ENCODE measurements at regions not wholly inside any gene's neighbourhood (a gene's known extent, or its start where the extent isn't known, plus 50 kb on each side); places are given as distances from the start of the nearest gene placed in this dataset.

DNA sequence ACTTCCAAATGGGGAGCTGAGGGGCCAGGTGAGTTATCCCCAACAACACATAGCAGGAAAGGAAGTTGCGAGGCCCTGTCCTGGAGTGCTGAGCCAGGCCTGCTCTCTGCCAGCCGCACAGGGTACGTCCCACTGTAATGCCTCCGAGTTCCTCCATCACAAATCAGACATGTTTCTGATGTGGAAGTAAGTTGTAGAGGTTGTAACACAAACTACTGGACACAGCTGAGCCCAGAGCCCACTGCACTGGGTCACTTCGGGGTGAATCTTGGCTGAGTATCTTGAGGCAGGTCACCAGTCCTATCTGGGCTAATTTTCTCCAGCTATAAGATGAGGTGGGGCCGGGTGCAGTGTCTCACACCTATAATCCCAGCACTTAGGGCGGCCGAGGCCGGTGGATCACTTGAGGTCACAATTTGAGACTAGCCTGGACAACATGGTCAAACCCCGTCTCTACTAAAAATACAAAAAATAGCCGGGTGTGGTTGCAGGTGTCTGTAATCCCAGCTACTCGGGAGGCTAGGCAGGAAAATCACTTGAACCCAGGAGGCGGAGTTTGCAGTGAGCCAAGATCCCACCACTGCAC is 100.8 kb upstream of the CDH5 start:
- Mint-ChIP-seq H3K4me1 (ENCODE audit: low read depth) (peaks cover 65% of the 10 kb centered on the region), H3K27ac (ENCODE audit: unreplicated experiment) (no peak overlapping the region), H3K4me3 (ENCODE audit: unreplicated experiment) (no peak overlapping the region), H3K9me3 (ENCODE audit: low read depth) (no peaks in the 10 kb centered on the region), H3K36me3 (ENCODE audit: low read depth) (no peaks in the 10 kb centered on the region), H3K27me3 (ENCODE audit: low read depth) (no peaks in the 10 kb centered on the region)
- DNase-seq (ENCODE audit: low spot score): no peak
- TF ChIP-seq, protein P1, sequence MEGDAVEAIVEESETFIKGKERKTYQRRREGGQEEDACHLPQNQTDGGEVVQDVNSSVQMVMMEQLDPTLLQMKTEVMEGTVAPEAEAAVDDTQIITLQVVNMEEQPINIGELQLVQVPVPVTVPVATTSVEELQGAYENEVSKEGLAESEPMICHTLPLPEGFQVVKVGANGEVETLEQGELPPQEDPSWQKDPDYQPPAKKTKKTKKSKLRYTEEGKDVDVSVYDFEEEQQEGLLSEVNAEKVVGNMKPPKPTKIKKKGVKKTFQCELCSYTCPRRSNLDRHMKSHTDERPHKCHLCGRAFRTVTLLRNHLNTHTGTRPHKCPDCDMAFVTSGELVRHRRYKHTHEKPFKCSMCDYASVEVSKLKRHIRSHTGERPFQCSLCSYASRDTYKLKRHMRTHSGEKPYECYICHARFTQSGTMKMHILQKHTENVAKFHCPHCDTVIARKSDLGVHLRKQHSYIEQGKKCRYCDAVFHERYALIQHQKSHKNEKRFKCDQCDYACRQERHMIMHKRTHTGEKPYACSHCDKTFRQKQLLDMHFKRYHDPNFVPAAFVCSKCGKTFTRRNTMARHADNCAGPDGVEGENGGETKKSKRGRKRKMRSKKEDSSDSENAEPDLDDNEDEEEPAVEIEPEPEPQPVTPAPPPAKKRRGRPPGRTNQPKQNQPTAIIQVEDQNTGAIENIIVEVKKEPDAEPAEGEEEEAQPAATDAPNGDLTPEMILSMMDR (IDR thresholded peaks at IDR 0.05): no peak

DNA sequence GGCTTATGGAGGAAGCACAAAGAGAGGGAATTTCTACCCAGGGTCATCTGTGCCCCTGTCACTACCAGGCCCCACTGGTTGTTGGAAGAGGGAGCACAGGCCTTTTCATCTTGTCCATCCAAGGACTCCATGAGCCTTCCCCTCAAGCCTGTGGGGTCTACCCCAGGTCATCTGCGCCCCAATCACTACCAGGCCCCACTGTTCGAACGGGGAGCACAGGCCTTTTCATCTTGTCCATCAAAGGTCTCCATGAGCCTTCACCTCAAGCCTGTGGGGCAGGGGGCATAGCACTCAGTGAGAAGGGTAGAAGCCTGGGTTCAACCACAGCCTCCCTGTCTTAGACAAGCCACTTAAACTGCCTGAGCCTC is 101.5 kb upstream of the CDH5 start:
- no peaks in the 10 kb centered on the region for H3K27me3 Mint-ChIP-seq (ENCODE audit: low read depth)
- DNase-seq (ENCODE audit: low spot score): no peak
- peaks cover 63% of the 10 kb centered on the region for H3K4me1 Mint-ChIP-seq (ENCODE audit: low read depth)

DNA sequence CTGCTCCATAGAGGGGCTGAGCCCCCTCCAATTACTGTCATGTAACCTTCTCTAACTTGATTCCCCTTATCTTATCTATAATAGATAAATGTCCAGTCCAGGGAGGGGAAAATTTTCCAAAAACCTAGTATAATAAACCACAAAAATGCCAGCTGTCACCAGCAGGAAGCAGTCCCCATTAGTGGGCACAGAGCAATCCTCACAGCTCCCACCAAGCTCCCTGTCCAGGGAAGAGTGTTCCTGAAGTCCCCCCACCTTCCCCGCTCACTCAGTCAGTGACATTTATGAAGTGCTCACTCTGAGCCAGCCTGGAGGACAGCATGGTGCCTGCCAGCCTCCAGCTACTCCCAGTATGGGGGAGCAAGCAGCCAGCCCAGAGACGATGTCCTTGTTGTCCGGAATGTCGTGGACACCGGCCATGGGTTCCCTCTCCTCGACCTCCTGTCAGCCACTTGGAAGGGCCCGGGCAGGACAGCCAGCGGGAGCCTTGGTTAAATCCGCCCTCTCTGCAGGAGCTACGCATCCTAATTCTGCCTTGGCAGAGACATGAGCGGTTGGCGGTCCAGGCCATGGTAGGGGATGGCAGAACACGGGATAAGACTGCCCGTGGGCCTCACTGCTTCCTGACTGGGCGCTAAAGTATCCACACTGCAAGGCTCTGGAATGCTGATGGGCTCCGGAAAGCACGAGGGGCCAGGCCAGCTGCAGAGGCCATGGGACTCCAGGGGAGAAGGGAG is 102.0 kb upstream of the CDH5 start:
- TF ChIP-seq, protein P1 (IDR thresholded peaks at IDR 0.05): no peak
- Mint-ChIP-seq H3K4me1 (ENCODE audit: low read depth) (peaks cover 62% of the 10 kb centered on the region), H3K9me3 (ENCODE audit: low read depth) (no peaks in the 10 kb centered on the region), H3K36me3 (ENCODE audit: low read depth) (no peaks in the 10 kb centered on the region), H3K27me3 (ENCODE audit: low read depth) (no peaks in the 10 kb centered on the region), H3K4me3 (ENCODE audit: unreplicated experiment) (no peak overlapping the region), H3K27ac (ENCODE audit: unreplicated experiment) (no peak overlapping the region)
- DNase-seq (ENCODE audit: low spot score): no peak

More for the DNA sequence above, 101.5 kb upstream of the CDH5 start:
- Mint-ChIP-seq H3K27ac (ENCODE audit: unreplicated experiment) (no peak overlapping the region), H3K4me3 (ENCODE audit: unreplicated experiment) (no peak overlapping the region), H3K36me3 (ENCODE audit: low read depth) (no peaks in the 10 kb centered on the region), H3K9me3 (ENCODE audit: low read depth) (no peaks in the 10 kb centered on the region)
- TF ChIP-seq, protein P1 (IDR thresholded peaks at IDR 0.05): no peak

DNA sequence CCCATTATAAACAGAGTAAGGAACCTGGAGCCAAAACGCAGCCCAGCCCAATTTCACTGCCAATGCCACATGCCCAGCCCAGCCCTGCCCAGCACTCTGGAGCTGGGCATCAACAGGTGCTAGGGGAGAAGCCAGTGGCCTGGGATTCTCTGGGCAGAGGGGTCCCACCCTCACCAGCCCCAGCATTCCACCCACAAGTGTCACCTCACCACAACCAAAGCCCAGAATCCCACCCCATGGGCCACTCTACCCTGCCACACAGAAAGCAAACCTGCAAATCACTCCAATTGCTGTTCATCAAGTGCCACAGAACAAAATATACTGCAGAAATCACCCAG is 102.5 kb upstream of the CDH5 start:
- no peak overlapping the region for H3K4me3 Mint-ChIP-seq (ENCODE audit: unreplicated experiment)
- no peak overlapping the region for H3K27ac Mint-ChIP-seq (ENCODE audit: unreplicated experiment)
- no peaks in the 10 kb centered on the region for H3K27me3 Mint-ChIP-seq (ENCODE audit: low read depth)
- peaks cover 58% of the 10 kb centered on the region for H3K4me1 Mint-ChIP-seq (ENCODE audit: low read depth)
- no peak for DNase-seq (ENCODE audit: low spot score)
- no peaks in the 10 kb centered on the region for H3K9me3 Mint-ChIP-seq (ENCODE audit: low read depth)
- no peaks in the 10 kb centered on the region for H3K36me3 Mint-ChIP-seq (ENCODE audit: low read depth)
- TF ChIP-seq, protein P1 (IDR thresholded peaks at IDR 0.05): no peak

DNA sequence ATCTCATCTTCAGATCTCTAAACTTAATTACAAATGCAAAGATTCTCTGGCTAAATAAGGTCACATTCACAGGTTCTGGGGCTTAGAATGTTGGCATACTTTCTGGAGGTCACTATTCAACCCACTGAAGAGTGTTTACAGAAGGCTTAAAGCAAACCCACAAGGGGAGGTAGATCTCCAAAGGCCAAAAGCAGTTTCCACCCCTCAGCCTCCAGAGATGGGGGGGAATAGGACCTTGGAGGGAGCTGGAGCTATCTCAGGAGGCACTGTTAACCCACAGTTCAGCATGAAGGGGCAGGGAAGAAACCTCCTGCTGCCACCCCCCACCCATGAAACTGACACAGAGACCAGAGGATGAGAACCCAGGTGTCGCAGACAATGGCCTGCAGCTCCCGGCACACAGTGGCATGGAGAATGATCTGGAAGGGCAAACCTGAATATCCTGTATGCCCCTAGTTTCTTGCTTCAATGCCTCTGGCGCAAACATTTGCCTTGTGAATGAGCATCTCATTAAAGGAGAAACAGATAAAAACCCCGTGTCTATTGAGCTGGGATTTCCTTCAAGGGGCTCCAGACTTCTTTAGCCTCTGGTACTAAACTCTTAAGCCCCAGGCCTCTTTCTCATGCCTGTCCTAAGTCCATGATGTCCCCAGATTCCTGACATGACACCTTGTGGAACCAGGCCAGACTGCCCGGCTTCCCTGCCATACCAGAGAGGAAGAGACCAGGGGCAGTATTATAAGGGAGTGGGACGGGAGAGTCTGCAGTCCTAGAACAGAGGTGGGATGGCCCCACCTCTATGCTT is 103.1 kb upstream of the CDH5 start:
- no peak for DNase-seq (ENCODE audit: low spot score)
- H3K9me3 Mint-ChIP-seq (ENCODE audit: low read depth): no peaks in the 10 kb centered on the region
- no peak overlapping the region for H3K27ac Mint-ChIP-seq (ENCODE audit: unreplicated experiment)
- no peak overlapping the region for H3K4me3 Mint-ChIP-seq (ENCODE audit: unreplicated experiment)
- no peaks in the 10 kb centered on the region for H3K27me3 Mint-ChIP-seq (ENCODE audit: low read depth)
- H3K4me1 Mint-ChIP-seq (ENCODE audit: low read depth): peaks cover 57% of the 10 kb centered on the region
- no peaks in the 10 kb centered on the region for H3K36me3 Mint-ChIP-seq (ENCODE audit: low read depth)
- TF ChIP-seq, protein P1 (IDR thresholded peaks at IDR 0.05): no peak
